RWPE2 (cell line): ENCODE measurements at regions not wholly inside any gene's neighbourhood (a gene's known extent, or its start where the extent isn't known, plus 50 kb on each side); places are given as distances from the start of the nearest gene placed in this dataset.

Experiments used
- ATAC-seq: fragments of 200-7000 bp; cut with Tn5 transposase; 3 replicates; pipeline ENCODE4 v1.9.1; 2021; ENCODE audit warnings: low read depth
- DNase-seq: peaks from one replicate; pipeline ENCODE4 v3.0.0-alpha.2; 2020; ENCODE audit warnings: low spot score
- H3K27ac ChIP-seq: fragments of 450-650 bp; 2 replicates; pipeline ENCODE4 v1.5.1; 2017; ENCODE audit warnings: mild to moderate bottlenecking; ENCODE audit not compliant: poor library complexity, severe bottlenecking
- H3K27me3 ChIP-seq: fragments of 250-450 bp; sonication (Bioruptor Pico); 2 replicates; pipeline ENCODE4 v1.5.1; 2021; ENCODE audit warnings: mild to moderate bottlenecking, moderate library complexity; ENCODE audit not compliant: insufficient read depth, poor library complexity, severe bottlenecking
- H3K36me3 ChIP-seq: fragments of 250-450 bp; sonication (Bioruptor Pico); 2 replicates; pipeline ENCODE4 v1.5.1; 2020; ENCODE audit warnings: low read depth, mild to moderate bottlenecking, moderate library complexity
- H3K4me1 ChIP-seq: fragments of 250-450 bp; sonication (Bioruptor Pico); 2 replicates; pipeline ENCODE4 v1.5.1; 2021; ENCODE audit warnings: mild to moderate bottlenecking, moderate library complexity; ENCODE audit not compliant: insufficient read depth, poor library complexity, severe bottlenecking
- H3K4me3 ChIP-seq: fragments of 250-450 bp; sonication (Bioruptor Pico); 2 replicates; pipeline ENCODE4 v1.5.1; 2021; ENCODE audit warnings: mild to moderate bottlenecking, moderate library complexity; ENCODE audit not compliant: severe bottlenecking
- H3K9me3 ChIP-seq: fragments of 250-450 bp; sonication (Bioruptor Pico); 2 replicates; pipeline ENCODE4 v1.5.1; 2021; ENCODE audit warnings: mild to moderate bottlenecking, moderate library complexity; ENCODE audit not compliant: severe bottlenecking
- CTCF ChIP-seq: fragments of 450-650 bp; IDR thresholded peaks from one replicate; pipeline ENCODE4 v1.5.1; 2017; ENCODE audit warnings: mild to moderate bottlenecking, moderate library complexity; ENCODE audit not compliant: poor library complexity, severe bottlenecking

GRCh38 chr5:163379298-163380155 is 57.9 kb upstream of the CCNG1 start:
- Histone ChIP-seq H3K9me3 (no peaks in the 10 kb centered on the region), H3K27ac (peak overlapping the region; percentile 40), H3K4me3 (no peak overlapping the region), H3K4me1 (peaks cover 9% of the 10 kb centered on the region), H3K36me3 (no peaks in the 10 kb centered on the region), H3K27me3 (no peaks in the 10 kb centered on the region)
- ATAC-seq = peak; percentile 100
- DNase-seq = no peak
- TF ChIP-seq CTCF = no peak

- no peak for DNase-seq
- TF ChIP-seq CTCF = no peak
- Histone ChIP-seq H3K27me3 (no peaks in the 10 kb centered on the region), H3K9me3 (no peaks in the 10 kb centered on the region), H3K36me3 (no peaks in the 10 kb centered on the region), H3K4me3 (no peak overlapping the region), H3K4me1 (peaks cover 9% of the 10 kb centered on the region), H3K27ac (no peak overlapping the region)
- no peak for ATAC-seq
These were observed 55.6 kb upstream of the CCNG1 start for GRCh38 chr5:163381832-163382231.

GRCh38 chr5:163383754-163384153 is 53.6 kb upstream of the CCNG1 start:
- H3K27me3 ChIP-seq = no peaks in the 10 kb centered on the region
- H3K9me3 ChIP-seq = no peaks in the 10 kb centered on the region
- peaks cover 9% of the 10 kb centered on the region for H3K4me1 ChIP-seq
- ATAC-seq = no peak
- DNase-seq = no peak
- H3K27ac ChIP-seq = no peak overlapping the region
- no peak overlapping the region for H3K4me3 ChIP-seq
- H3K36me3 ChIP-seq = no peaks in the 10 kb centered on the region
- no peak for TF ChIP-seq CTCF

GRCh38 chr5:163384669-163385068 is 52.7 kb upstream of the CCNG1 start:
- Histone ChIP-seq H3K27ac (no peak overlapping the region), H3K4me1 (peaks cover 6% of the 10 kb centered on the region), H3K9me3 (peaks cover 1% of the 10 kb centered on the region), H3K27me3 (no peaks in the 10 kb centered on the region), H3K4me3 (no peak overlapping the region), H3K36me3 (no peaks in the 10 kb centered on the region)
- no peak for ATAC-seq
- no peak for TF ChIP-seq CTCF
- DNase-seq = no peak

- H3K4me1 ChIP-seq = no peaks in the 10 kb centered on the region
- DNase-seq (no peak), ATAC-seq (no peak)
- H3K9me3 ChIP-seq = peaks cover 2% of the 10 kb centered on the region
- H3K4me3 ChIP-seq = no peak overlapping the region
- no peak for TF ChIP-seq CTCF
- no peak overlapping the region for H3K27ac ChIP-seq
- no peaks in the 10 kb centered on the region for H3K36me3 ChIP-seq
- no peaks in the 10 kb centered on the region for H3K27me3 ChIP-seq
These were observed 52.1 kb upstream of the CCNG1 start for GRCh38 chr5:163385271-163385670.
